ENCODE measurements at regions not wholly inside any gene's neighbourhood (a gene's known extent, or its start where the extent isn't known, plus 50 kb on each side); places are given as distances from the start of the nearest gene placed in this dataset.
A peak's percentile ranks its signal among the peaks of the same experiment; 100 is the strongest.

DNA sequence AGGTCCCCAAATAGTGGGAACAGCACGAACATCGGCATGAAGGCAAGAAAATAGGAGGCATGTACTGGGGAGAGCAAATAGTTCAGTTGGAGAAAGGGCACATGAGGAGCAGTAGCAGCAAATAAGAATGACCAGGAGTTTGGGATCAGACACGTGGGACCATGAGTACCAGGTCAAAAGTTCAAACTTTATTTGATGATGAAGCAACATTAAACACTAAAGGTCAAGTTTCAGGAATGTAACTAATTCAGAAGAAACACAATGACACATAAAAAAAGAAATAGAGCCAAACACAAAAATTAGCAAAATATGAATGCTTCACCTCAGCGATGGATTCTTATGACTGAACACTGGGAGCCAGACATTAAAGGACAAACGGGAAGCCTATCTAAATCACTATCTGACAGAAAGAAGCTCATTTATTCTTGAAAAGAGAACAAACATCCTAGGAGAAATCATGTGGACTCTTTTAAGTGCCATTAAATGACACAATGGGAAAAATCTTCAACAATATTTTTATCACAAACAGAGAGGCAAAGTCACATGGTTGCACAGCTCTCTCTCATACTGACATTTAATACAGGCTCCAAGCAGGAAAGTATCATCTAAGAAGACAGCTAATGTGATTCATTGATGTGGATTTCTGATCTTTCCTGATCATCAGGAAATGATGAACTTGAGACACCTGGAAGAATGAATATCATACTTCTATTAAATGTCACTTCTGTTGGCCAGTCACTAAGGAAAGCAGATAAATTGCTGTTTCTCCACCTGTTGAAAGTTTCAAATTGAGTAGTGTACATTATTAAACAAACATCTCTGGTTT lies 216.9 kb upstream of the THBS1 start:
- intact Hi-C loops (cut with DNase I): no loop called here
- Histone ChIP-seq H3K27ac (peak overlapping the region in 1 of 4 donors; percentile 3), H3K9me3 (no peaks in the 10 kb centered on the region), H3K27me3 (no peaks in the 10 kb centered on the region), H3K4me1 (peaks cover 0 to 5% (median 2%) of the 10 kb centered on the region in 3 donors), H3K36me3 (no peaks in the 10 kb centered on the region), H3K4me3 (no peak overlapping the region)
- DNase-seq: no peak
- TF ChIP-seq POLR2A (IDR thresholded peaks at IDR 0.05) (no peak), CTCF (IDR thresholded peaks at IDR 0.05) (no peak)
- 65 to 67% methylated on average over 5 of the region's 5 CpGs for WGBS, 2 donors

DNA sequence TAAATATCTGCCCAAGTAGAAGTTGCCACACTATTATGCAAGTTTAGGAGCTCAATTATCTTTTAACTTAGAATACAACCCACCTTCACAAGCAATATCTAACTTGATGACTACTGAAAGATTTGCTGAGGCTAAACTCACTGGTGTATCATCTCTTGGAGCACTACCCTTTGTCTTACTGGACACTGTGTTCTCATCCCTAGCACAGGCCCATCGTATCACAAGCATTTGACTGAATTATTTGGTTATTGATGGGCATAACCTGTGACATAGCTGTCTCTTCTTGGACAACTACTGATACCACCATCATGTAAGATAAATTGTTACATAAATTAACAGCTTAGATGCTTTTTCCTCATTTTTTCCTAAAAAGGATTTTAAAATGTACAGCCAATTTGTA lies 216.2 kb upstream of the THBS1 start:
- Histone ChIP-seq H3K9me3 (no peaks in the 10 kb centered on the region), H3K27me3 (no peaks in the 10 kb centered on the region), H3K27ac (no peak overlapping the region), H3K4me3 (no peak overlapping the region), H3K4me1 (peaks cover 0 to 4% (median 0%) of the 10 kb centered on the region in 3 donors), H3K36me3 (no peaks in the 10 kb centered on the region)
- intact Hi-C loops (cut with DNase I): no loop called here
- DNase-seq: no peak
- 80 to 89% methylated on average over 1 of the region's 1 CpG for WGBS, 2 donors
- TF ChIP-seq CTCF (IDR thresholded peaks at IDR 0.05) (no peak), POLR2A (IDR thresholded peaks at IDR 0.05) (no peak)

GRCh38 chr15:39365161-39365560 lies 215.7 kb upstream of the THBS1 start:
- Histone ChIP-seq H3K4me1 (no peaks in the 10 kb centered on the region), H3K36me3 (no peaks in the 10 kb centered on the region), H3K27ac (no peak overlapping the region), H3K27me3 (no peaks in the 10 kb centered on the region), H3K9me3 (no peaks in the 10 kb centered on the region), H3K4me3 (no peak overlapping the region)
- intact Hi-C loops (cut with DNase I): no loop called here
- TF ChIP-seq CTCF (IDR thresholded peaks at IDR 0.05) (peak in 1 of 6 experiments; percentile 9), POLR2A (IDR thresholded peaks at IDR 0.05) (no peak)
- WGBS, 2 donors: 85 to 92% methylated on average over 2 of the region's 2 CpGs
- no peak for DNase-seq

DNA sequence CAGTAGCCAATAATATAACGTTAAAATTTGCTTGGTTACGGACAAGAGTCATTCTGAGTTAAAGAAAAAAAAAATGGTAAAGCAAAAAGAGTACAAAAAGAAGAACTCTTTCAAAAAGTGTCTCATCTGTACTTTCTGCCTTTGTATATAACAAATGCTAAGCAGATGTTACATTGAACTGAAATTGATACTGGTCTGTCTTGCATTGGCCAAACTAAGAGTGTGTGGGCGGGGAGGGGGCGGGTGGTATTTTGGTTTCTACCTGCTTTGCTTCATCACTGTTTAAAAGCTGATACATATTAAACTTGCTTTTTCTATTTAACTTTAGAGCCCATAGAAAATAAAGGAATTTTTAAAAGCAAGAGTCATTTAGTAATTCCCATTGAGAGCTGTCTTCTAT lies 215.0 kb upstream of the THBS1 start:
- intact Hi-C loops (cut with DNase I): no loop called here
- Histone ChIP-seq H3K9me3 (peaks cover 0 to 1% (median 0%) of the 10 kb centered on the region in 3 donors), H3K27ac (no peak overlapping the region), H3K27me3 (no peaks in the 10 kb centered on the region), H3K36me3 (no peaks in the 10 kb centered on the region), H3K4me3 (no peak overlapping the region), H3K4me1 (no peaks in the 10 kb centered on the region)
- WGBS, 2 donors: 87 to 94% methylated on average over 4 of the region's 4 CpGs
- TF ChIP-seq POLR2A (IDR thresholded peaks at IDR 0.05) (no peak), CTCF (IDR thresholded peaks at IDR 0.05) (no peak)
- DNase-seq: no peak

- no peaks in the 10 kb centered on the region for H3K27me3 ChIP-seq
- H3K36me3 ChIP-seq: no peaks in the 10 kb centered on the region
- no peak for TF ChIP-seq POLR2A (IDR thresholded peaks at IDR 0.05)
- TF ChIP-seq CTCF (IDR thresholded peaks at IDR 0.05): no peak
- H3K4me3 ChIP-seq: no peak overlapping the region
- WGBS, 2 donors: 82 to 92% methylated on average over 1 of the region's 1 CpG
- H3K27ac ChIP-seq: no peak overlapping the region
- peaks cover 0 to 9% (median 0%) of the 10 kb centered on the region in 3 donors for H3K9me3 ChIP-seq
- no peaks in the 10 kb centered on the region for H3K4me1 ChIP-seq
- intact Hi-C loops (cut with DNase I): no loop called here
- no peak for DNase-seq
Observed at GRCh38 chr15:39367596-39367995, 213.3 kb upstream of the THBS1 start.

Data from esophagus squamous epithelium (tissue), 5 donors.